Astrocyte of the cerebellum (primary cell): ENCODE measurements at regions not wholly inside any gene's neighbourhood (a gene's known extent, or its start where the extent isn't known, plus 50 kb on each side); places are given as distances from the start of the nearest gene placed in this dataset.

Experiments used
- DNase-seq: peaks from one replicate; pipeline ENCODE4 v3.0.0-alpha.2; 2011; ENCODE audit warnings: low read depth
- H3K4me3 ChIP-seq: 2 replicates; pipeline ENCODE4 v1.5.1; 2011; ENCODE audit warnings: mild to moderate bottlenecking, low read depth, low read length, moderate library complexity
- CTCF ChIP-seq: IDR thresholded peaks from 2 replicates; pipeline ENCODE4 v1.5.1; 2012; ENCODE audit warnings: low read length, low read depth, moderate library complexity, mild to moderate bottlenecking; ENCODE audit errors: missing control alignments
- in situ Hi-C: cut with HindIII; loops from 2 replicates; pipeline ENCODE4 v1.10.0; 2017; ENCODE audit warnings: low sequenced_read_pairs

GRCh38 chrX:69277369-69277990 is 112.2 kb upstream of the PJA1 start:
- H3K4me3 ChIP-seq = no peak overlapping the region
- no peak for TF ChIP-seq CTCF
- in situ Hi-C loops = no loop called here
- DNase-seq = no peak

- no peak overlapping the region for H3K4me3 ChIP-seq
- DNase-seq = no peak
- in situ Hi-C loops = no loop called here
- TF ChIP-seq CTCF = no peak
These were observed 103.4 kb upstream of the PJA1 start for GRCh38 chrX:69268611-69269010.

GRCh38 chrX:69264158-69264581 is 98.9 kb upstream of the PJA1 start:
- in situ Hi-C loops = no loop called here
- no peak for TF ChIP-seq CTCF

GRCh38 chrX:69263251-69263820 is 98.1 kb upstream of the PJA1 start:
- DNase-seq = no peak
- in situ Hi-C loops = no loop called here
- no peak overlapping the region for H3K4me3 ChIP-seq
- TF ChIP-seq CTCF = no peak

More at GRCh38 chrX:69264158-69264581, 98.9 kb upstream of the PJA1 start:
- no peak for DNase-seq
- H3K4me3 ChIP-seq = no peak overlapping the region

- no peak overlapping the region for H3K4me3 ChIP-seq
- DNase-seq = no peak
- in situ Hi-C loops = no loop called here
- no peak for TF ChIP-seq CTCF
These were observed 97.0 kb upstream of the PJA1 start for GRCh38 chrX:69262036-69262936.

GRCh38 chrX:69260169-69260568 is 94.9 kb upstream of the PJA1 start:
- no peak for DNase-seq
- no peak overlapping the region for H3K4me3 ChIP-seq
- no peak for TF ChIP-seq CTCF
- in situ Hi-C loops = no loop called here
